ENCODE measurements at regions not wholly inside any gene's neighbourhood (a gene's known extent, or its start where the extent isn't known, plus 50 kb on each side); places are given as distances from the start of the nearest gene placed in this dataset.

GRCh38 chr6:117771403-117771802 lies 96.1 kb downstream of the NUS1 start:
- TF ChIP-seq POLR2A (IDR thresholded peaks at IDR 0.05) (no peak), POLR2AphosphoS5 (IDR thresholded peaks at IDR 0.05) (no peak)
- TF ChIP-seq, protein P1, sequence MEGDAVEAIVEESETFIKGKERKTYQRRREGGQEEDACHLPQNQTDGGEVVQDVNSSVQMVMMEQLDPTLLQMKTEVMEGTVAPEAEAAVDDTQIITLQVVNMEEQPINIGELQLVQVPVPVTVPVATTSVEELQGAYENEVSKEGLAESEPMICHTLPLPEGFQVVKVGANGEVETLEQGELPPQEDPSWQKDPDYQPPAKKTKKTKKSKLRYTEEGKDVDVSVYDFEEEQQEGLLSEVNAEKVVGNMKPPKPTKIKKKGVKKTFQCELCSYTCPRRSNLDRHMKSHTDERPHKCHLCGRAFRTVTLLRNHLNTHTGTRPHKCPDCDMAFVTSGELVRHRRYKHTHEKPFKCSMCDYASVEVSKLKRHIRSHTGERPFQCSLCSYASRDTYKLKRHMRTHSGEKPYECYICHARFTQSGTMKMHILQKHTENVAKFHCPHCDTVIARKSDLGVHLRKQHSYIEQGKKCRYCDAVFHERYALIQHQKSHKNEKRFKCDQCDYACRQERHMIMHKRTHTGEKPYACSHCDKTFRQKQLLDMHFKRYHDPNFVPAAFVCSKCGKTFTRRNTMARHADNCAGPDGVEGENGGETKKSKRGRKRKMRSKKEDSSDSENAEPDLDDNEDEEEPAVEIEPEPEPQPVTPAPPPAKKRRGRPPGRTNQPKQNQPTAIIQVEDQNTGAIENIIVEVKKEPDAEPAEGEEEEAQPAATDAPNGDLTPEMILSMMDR (IDR thresholded peaks at IDR 0.05) = no peak

Data from transverse colon (tissue), 4 donors.